Lower leg skin (tissue), 3 donors: ENCODE measurements at regions not wholly inside any gene's neighbourhood (a gene's known extent, or its start where the extent isn't known, plus 50 kb on each side); places are given as distances from the start of the nearest gene placed in this dataset.

Source experiments
- POLR2A ChIP-seq, 2 donors: fragments of 450-650 bp; IDR thresholded peaks; one replicate each; pipeline ENCODE4 v1.6.1; 2016 to 2017; ENCODE audit warnings: antibody characterized with exemption in 2 of 2, mild to moderate bottlenecking in 1 of 2, moderate library complexity in 1 of 2
- TF ChIP-seq, protein P1 (sequence below), 3 donors: fragments of 450-650 bp; IDR thresholded peaks; one replicate each; pipeline ENCODE4 v1.5.1; 2016; ENCODE audit warnings: antibody characterized with exemption in 3 of 3, mild to moderate bottlenecking in 3 of 3, moderate library complexity in 2 of 3

GRCh38 chr6:145375502-145375901 is 359.8 kb downstream of the EPM2A start:
- TF ChIP-seq, protein P1, sequence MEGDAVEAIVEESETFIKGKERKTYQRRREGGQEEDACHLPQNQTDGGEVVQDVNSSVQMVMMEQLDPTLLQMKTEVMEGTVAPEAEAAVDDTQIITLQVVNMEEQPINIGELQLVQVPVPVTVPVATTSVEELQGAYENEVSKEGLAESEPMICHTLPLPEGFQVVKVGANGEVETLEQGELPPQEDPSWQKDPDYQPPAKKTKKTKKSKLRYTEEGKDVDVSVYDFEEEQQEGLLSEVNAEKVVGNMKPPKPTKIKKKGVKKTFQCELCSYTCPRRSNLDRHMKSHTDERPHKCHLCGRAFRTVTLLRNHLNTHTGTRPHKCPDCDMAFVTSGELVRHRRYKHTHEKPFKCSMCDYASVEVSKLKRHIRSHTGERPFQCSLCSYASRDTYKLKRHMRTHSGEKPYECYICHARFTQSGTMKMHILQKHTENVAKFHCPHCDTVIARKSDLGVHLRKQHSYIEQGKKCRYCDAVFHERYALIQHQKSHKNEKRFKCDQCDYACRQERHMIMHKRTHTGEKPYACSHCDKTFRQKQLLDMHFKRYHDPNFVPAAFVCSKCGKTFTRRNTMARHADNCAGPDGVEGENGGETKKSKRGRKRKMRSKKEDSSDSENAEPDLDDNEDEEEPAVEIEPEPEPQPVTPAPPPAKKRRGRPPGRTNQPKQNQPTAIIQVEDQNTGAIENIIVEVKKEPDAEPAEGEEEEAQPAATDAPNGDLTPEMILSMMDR (IDR thresholded peaks at IDR 0.05), result no peak
- no peak for TF ChIP-seq POLR2A (IDR thresholded peaks at IDR 0.05)
